Small intestine (tissue), 7 donors: ENCODE measurements at regions not wholly inside any gene's neighbourhood (a gene's known extent, or its start where the extent isn't known, plus 50 kb on each side); places are given as distances from the start of the nearest gene placed in this dataset.

Experiments used
- DNase-seq, 2 donors: peaks; one replicate each; pipeline versions ENCODE4 v3.0.0 to v3.0.0-alpha.2; 2013
- FAIRE-seq: peaks from 2 replicates; lab custom pipeline; 2012; peaks lifted over from hg19 to GRCh38; lab: Jason Lieb, UNC
- H3K27ac ChIP-seq, 3 donors: one replicate each; pipeline ENCODE4 v1.5.1; 2013; ENCODE audit warnings: low read length in 2 of 3, mild to moderate bottlenecking in 2 of 3, control low read depth in 1 of 3, inconsistent platforms in 1 of 3, low read depth in 1 of 3, moderate library complexity in 1 of 3
- H3K27me3 ChIP-seq, 3 donors: one replicate each; pipeline ENCODE4 v1.6.1; 2013; ENCODE audit warnings: low read length in 3 of 3, inconsistent platforms in 1 of 3; ENCODE audit not compliant: control insufficient read depth in 3 of 3, insufficient read depth in 3 of 3
- H3K36me3 ChIP-seq, 3 donors: one replicate each; pipeline ENCODE4 v1.6.1; 2013; ENCODE audit warnings: low read length in 3 of 3, inconsistent platforms in 1 of 3, low read depth in 1 of 3, mild to moderate bottlenecking in 1 of 3, moderate library complexity in 1 of 3; ENCODE audit not compliant: control insufficient read depth in 3 of 3, insufficient read depth in 2 of 3
- H3K4me1 ChIP-seq, 3 donors: one replicate each; pipeline ENCODE4 v1.6.1; 2013; ENCODE audit warnings: low read length in 2 of 3, inconsistent platforms in 1 of 3, low read depth in 1 of 3, mild to moderate bottlenecking in 1 of 3, moderate library complexity in 1 of 3; ENCODE audit not compliant: control insufficient read depth in 3 of 3, insufficient read depth in 2 of 3
- H3K4me3 ChIP-seq, 3 donors: one replicate each; pipeline ENCODE4 v1.5.1; 2013; ENCODE audit warnings: low read length in 3 of 3, control low read depth in 1 of 3, inconsistent platforms in 1 of 3, low read depth in 1 of 3, mild to moderate bottlenecking in 1 of 3, moderate library complexity in 1 of 3
- H3K9me3 ChIP-seq, 2 donors: one replicate each; pipeline ENCODE4 v1.6.1; 2013; ENCODE audit warnings: low read depth in 1 of 2, low read length in 1 of 2; ENCODE audit not compliant: control insufficient read depth in 2 of 2, insufficient read depth in 1 of 2
- WGBS, 3 donors: extraction: QIAGEN DNeasy Blood & Tissue Kit; methylation state at CpG; one replicate each; pipeline ENCODE4 v1.1.7; 2013; 5-methylcytosine and 5-hydroxymethylcytosine counted together
- donor health status: healthy with polysubstance abuse.
- donor health status: control.
- donor health status: control.
- donor health status: Bipolar disorder and iron deficiency.
- donor health status: healthy.

GRCh38 chr10:2942938-2943337, 124.4 kb upstream of the PFKP start:
- DNase-seq (no peak), FAIRE-seq (no peak)
- Histone ChIP-seq H3K9me3 (no peaks in the 10 kb centered on the region), H3K27me3 (no peaks in the 10 kb centered on the region), H3K36me3 (no peaks in the 10 kb centered on the region), H3K4me3 (no peak overlapping the region), H3K27ac (no peak overlapping the region), H3K4me1 (no peaks in the 10 kb centered on the region)
- 16 to 42% (median 26%) methylated on average over 3 of the region's 3 CpGs for WGBS, 3 donors

DNA sequence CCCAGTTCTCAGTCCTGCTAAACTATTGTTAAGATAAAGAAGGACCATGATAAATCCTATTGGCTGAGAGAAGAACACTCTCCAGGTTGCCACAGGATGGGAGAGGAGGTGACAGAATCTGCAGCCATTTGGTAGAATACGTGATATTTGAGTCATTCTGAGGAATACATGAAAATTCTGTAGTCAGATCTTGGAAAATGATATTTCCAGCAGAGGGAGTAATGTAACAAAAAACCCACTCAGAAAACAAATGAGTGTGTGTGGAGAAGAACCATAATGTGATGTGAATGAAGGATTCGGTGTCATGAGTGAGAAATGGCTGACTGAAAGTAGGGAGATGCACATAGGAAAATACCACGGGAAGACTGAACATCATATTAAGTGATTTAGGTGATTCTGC, 128.5 kb upstream of the PFKP start:
- DNase-seq = no peak
- 67 to 80% (median 70%) methylated on average over 3 of the region's 3 CpGs for WGBS, 3 donors
- Histone ChIP-seq H3K27ac (no peak overlapping the region), H3K4me1 (no peaks in the 10 kb centered on the region), H3K36me3 (no peaks in the 10 kb centered on the region), H3K9me3 (no peaks in the 10 kb centered on the region), H3K27me3 (no peaks in the 10 kb centered on the region), H3K4me3 (no peak overlapping the region)
- no peak for FAIRE-seq

GRCh38 chr10:2936816-2937215, 130.5 kb upstream of the PFKP start:
- DNase-seq (no peak), FAIRE-seq (no peak)
- Histone ChIP-seq H3K36me3 (no peaks in the 10 kb centered on the region), H3K4me1 (no peaks in the 10 kb centered on the region), H3K27me3 (no peaks in the 10 kb centered on the region), H3K9me3 (no peaks in the 10 kb centered on the region), H3K27ac (no peak overlapping the region), H3K4me3 (no peak overlapping the region)
- whole genome bisulfite sequencing, 3 donors = 36 to 48% (median 47%) methylated on average over 6 of the region's 6 CpGs

DNA sequence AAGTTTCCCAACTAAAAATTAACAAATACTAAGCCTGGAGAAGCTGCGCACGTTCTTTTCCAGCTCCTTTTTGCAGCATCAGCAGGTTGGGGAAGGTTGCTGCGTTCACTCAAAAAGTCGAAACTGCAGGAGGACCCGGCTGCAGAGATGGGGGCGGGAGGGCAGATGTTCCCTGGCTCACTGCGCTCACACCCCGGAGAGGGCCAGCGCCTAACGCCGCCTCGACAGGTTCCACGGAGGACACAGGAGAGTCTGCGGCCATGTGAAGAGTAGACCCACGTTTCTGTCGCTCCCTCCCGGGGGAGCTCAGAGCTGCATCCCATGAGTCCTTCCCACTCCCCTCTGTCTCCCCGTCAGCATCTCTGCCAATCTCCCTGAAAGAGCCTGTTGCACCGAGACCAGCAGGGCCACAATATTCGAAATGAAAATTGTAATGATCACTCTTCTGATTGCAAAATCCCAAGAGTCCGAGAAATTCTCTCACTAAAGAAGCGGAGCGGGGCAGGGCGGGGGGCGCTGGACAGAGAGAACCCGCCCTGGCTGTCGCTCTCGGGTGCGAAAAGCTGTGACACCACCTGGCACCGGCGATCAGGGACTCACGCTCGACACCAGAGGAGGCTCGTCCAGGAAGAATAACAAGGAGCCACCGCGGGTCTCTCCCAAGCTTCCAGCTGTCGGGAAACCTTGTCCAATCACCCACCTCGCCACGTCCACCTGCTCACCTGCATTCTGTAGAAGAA, 131.5 kb upstream of the PFKP start:
- no peaks in the 10 kb centered on the region for H3K9me3 ChIP-seq
- WGBS, 3 donors = 84 to 86% (median 86%) methylated on average over 39 of the region's 39 CpGs
- DNase-seq = no peak
- no peak for FAIRE-seq
- H3K27ac ChIP-seq = no peak overlapping the region
- H3K4me3 ChIP-seq = no peak overlapping the region
- H3K27me3 ChIP-seq = no peaks in the 10 kb centered on the region
- H3K4me1 ChIP-seq = no peaks in the 10 kb centered on the region
- H3K36me3 ChIP-seq = no peaks in the 10 kb centered on the region

DNA sequence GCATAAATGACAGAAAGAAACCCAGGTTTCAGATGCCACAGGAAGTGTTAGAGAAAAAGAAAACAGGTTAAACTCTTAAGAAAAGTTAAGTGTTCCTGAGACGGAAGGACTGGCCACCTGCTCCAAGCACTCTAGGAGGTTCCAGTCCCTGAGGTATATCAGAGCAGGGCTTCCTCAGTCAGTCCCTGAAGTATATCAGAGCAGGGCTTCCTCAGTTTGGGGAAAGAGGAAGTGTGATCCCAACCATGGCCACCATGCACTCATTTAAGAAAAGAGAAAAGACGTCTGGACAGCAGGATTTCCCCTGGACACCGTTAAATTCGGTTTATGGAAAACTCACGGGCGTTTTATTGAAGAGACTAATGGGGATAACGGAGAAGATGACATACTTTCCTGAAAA, 133.4 kb upstream of the PFKP start:
- no peaks in the 10 kb centered on the region for H3K4me1 ChIP-seq
- no peak overlapping the region for H3K27ac ChIP-seq
- DNase-seq (no peak), FAIRE-seq (no peak)
- no peaks in the 10 kb centered on the region for H3K27me3 ChIP-seq
- no peaks in the 10 kb centered on the region for H3K9me3 ChIP-seq
- 71 to 82% (median 82%) methylated on average over 7 of the region's 7 CpGs for WGBS, 3 donors
- no peak overlapping the region for H3K4me3 ChIP-seq
- H3K36me3 ChIP-seq = no peaks in the 10 kb centered on the region

- 43 to 56% (median 47%) methylated on average over 3 of the region's 3 CpGs for WGBS, 3 donors
- no peak overlapping the region for H3K27ac ChIP-seq
- no peaks in the 10 kb centered on the region for H3K4me1 ChIP-seq
- no peak for DNase-seq
- H3K36me3 ChIP-seq = no peaks in the 10 kb centered on the region
- H3K4me3 ChIP-seq = no peak overlapping the region
- no peaks in the 10 kb centered on the region for H3K27me3 ChIP-seq
- FAIRE-seq = no peak
- H3K9me3 ChIP-seq = no peaks in the 10 kb centered on the region
These were observed 133.8 kb upstream of the PFKP start for GRCh38 chr10:2933519-2933918.

DNA sequence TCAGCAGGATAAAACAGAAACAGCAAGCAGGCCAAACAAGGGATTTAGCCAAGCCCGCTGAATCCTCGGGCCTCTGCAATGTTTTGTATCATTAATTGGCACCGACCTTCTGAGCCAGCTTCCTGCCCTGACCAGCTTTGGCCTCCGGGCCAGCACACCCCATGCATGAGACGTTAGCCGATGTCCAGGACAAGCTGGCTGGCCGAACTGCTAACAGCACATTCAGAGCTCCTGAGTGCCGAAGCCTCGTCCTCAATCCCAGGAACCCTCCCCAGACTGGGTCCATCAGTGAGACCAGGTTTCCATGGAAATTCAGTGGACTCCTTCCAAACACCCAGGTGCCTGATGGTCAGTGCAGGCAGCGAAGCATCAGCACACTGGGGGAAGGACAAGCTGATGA, 134.3 kb upstream of the PFKP start:
- Histone ChIP-seq H3K27ac (no peak overlapping the region), H3K4me1 (no peaks in the 10 kb centered on the region), H3K36me3 (no peaks in the 10 kb centered on the region), H3K4me3 (no peak overlapping the region), H3K27me3 (peaks cover 0 to 3% (median 0%) of the 10 kb centered on the region in 3 donors), H3K9me3 (no peaks in the 10 kb centered on the region)
- FAIRE-seq (no peak), DNase-seq (no peak)
- 75 to 82% (median 81%) methylated on average over 10 of the region's 10 CpGs for WGBS, 3 donors

- 63 to 73% (median 70%) methylated on average over 10 of the region's 10 CpGs for WGBS, 3 donors
- no peak for FAIRE-seq
- DNase-seq = no peak
These were observed 137.7 kb upstream of the PFKP start for GRCh38 chr10:2929480-2930258.

More at GRCh38 chr10:2929480-2930258, 137.7 kb upstream of the PFKP start:
- no peaks in the 10 kb centered on the region for H3K4me1 ChIP-seq
- no peaks in the 10 kb centered on the region for H3K36me3 ChIP-seq
- no peak overlapping the region for H3K4me3 ChIP-seq
- H3K9me3 ChIP-seq = no peaks in the 10 kb centered on the region
- no peak overlapping the region for H3K27ac ChIP-seq
- H3K27me3 ChIP-seq = peaks cover 0 to 6% (median 0%) of the 10 kb centered on the region in 3 donors
